ENCODE measurements at regions not wholly inside any gene's neighbourhood (a gene's known extent, or its start where the extent isn't known, plus 50 kb on each side); places are given as distances from the start of the nearest gene placed in this dataset.
A peak's percentile ranks its signal among the peaks of the same experiment; 100 is the strongest.

GRCh38 chr3:152516216-152516615 lies 247.5 kb downstream of the MBNL1 start:
- no peak for DNase-seq
- H3K36me3 ChIP-seq (replicated peaks; ENCODE audit: control insufficient read depth, insufficient read depth, low read length), result no peaks in the 10 kb centered on the region
- no peak overlapping the region for H3K4me3 ChIP-seq (ENCODE audit: insufficient read depth, low read depth, low read length)
- no peaks in the 10 kb centered on the region for H3K27me3 ChIP-seq (ENCODE audit: control insufficient read depth, insufficient read depth, low read length)

- H3K27me3 ChIP-seq (ENCODE audit: control insufficient read depth, insufficient read depth, low read length), result no peaks in the 10 kb centered on the region
- H3K4me3 ChIP-seq (ENCODE audit: insufficient read depth, low read depth, low read length), result no peak overlapping the region
- H3K36me3 ChIP-seq (replicated peaks; ENCODE audit: control insufficient read depth, insufficient read depth, low read length), result no peaks in the 10 kb centered on the region
- no peak for DNase-seq
Observed at GRCh38 chr3:152517502-152517901, 248.8 kb downstream of the MBNL1 start.

- no peaks in the 10 kb centered on the region for H3K36me3 ChIP-seq (replicated peaks; ENCODE audit: control insufficient read depth, insufficient read depth, low read length)
- H3K27me3 ChIP-seq (ENCODE audit: control insufficient read depth, insufficient read depth, low read length), result no peaks in the 10 kb centered on the region
- no peak for DNase-seq
- no peak overlapping the region for H3K4me3 ChIP-seq (ENCODE audit: insufficient read depth, low read depth, low read length)
Observed at GRCh38 chr3:152518346-152518745, 249.6 kb downstream of the MBNL1 start.

- no peak overlapping the region for H3K4me3 ChIP-seq (ENCODE audit: insufficient read depth, low read depth, low read length)
- no peaks in the 10 kb centered on the region for H3K27me3 ChIP-seq (ENCODE audit: control insufficient read depth, insufficient read depth, low read length)
- H3K36me3 ChIP-seq (replicated peaks; ENCODE audit: control insufficient read depth, insufficient read depth, low read length), result no peaks in the 10 kb centered on the region
- DNase-seq, result no peak
Observed at GRCh38 chr3:152519376-152519775, 250.6 kb downstream of the MBNL1 start.

GRCh38 chr3:152522036-152522435 lies 253.3 kb downstream of the MBNL1 start:
- Histone ChIP-seq H3K4me3 (ENCODE audit: insufficient read depth, low read depth, low read length) (no peak overlapping the region), H3K36me3 (replicated peaks; ENCODE audit: control insufficient read depth, insufficient read depth, low read length) (no peaks in the 10 kb centered on the region), H3K27me3 (ENCODE audit: control insufficient read depth, insufficient read depth, low read length) (no peaks in the 10 kb centered on the region)
- no peak for DNase-seq

GRCh38 chr3:152524198-152525140 lies 255.7 kb downstream of the MBNL1 start:
- H3K27me3 ChIP-seq (ENCODE audit: control insufficient read depth, insufficient read depth, low read length), result no peaks in the 10 kb centered on the region
- H3K4me3 ChIP-seq (ENCODE audit: insufficient read depth, low read depth, low read length), result no peak overlapping the region
- peak; percentile 12 for DNase-seq
- no peaks in the 10 kb centered on the region for H3K36me3 ChIP-seq (replicated peaks; ENCODE audit: control insufficient read depth, insufficient read depth, low read length)

- no peak for DNase-seq
- Histone ChIP-seq H3K4me3 (ENCODE audit: insufficient read depth, low read depth, low read length) (no peak overlapping the region), H3K36me3 (replicated peaks; ENCODE audit: control insufficient read depth, insufficient read depth, low read length) (no peaks in the 10 kb centered on the region), H3K27me3 (ENCODE audit: control insufficient read depth, insufficient read depth, low read length) (no peaks in the 10 kb centered on the region)
Observed at GRCh38 chr3:152531717-152532116, 263.0 kb downstream of the MBNL1 start.

GRCh38 chr3:152538518-152538917 lies 269.8 kb downstream of the MBNL1 start:
- Histone ChIP-seq H3K36me3 (replicated peaks; ENCODE audit: control insufficient read depth, insufficient read depth, low read length) (no peaks in the 10 kb centered on the region), H3K4me3 (ENCODE audit: insufficient read depth, low read depth, low read length) (no peak overlapping the region), H3K27me3 (ENCODE audit: control insufficient read depth, insufficient read depth, low read length) (no peaks in the 10 kb centered on the region)
- no peak for DNase-seq

GRCh38 chr3:152539191-152539764 lies 270.5 kb downstream of the MBNL1 start:
- no peak overlapping the region for H3K4me3 ChIP-seq (ENCODE audit: insufficient read depth, low read depth, low read length)
- peak; percentile 17 for DNase-seq

GRCh38 chr3:152540120-152540519 lies 271.4 kb downstream of the MBNL1 start:
- Histone ChIP-seq H3K4me3 (ENCODE audit: insufficient read depth, low read depth, low read length) (no peak overlapping the region), H3K27me3 (ENCODE audit: control insufficient read depth, insufficient read depth, low read length) (no peaks in the 10 kb centered on the region), H3K36me3 (replicated peaks; ENCODE audit: control insufficient read depth, insufficient read depth, low read length) (no peaks in the 10 kb centered on the region)
- no peak for DNase-seq

More at GRCh38 chr3:152539191-152539764, 270.5 kb downstream of the MBNL1 start:
- Histone ChIP-seq H3K36me3 (replicated peaks; ENCODE audit: control insufficient read depth, insufficient read depth, low read length) (no peaks in the 10 kb centered on the region), H3K27me3 (ENCODE audit: control insufficient read depth, insufficient read depth, low read length) (no peaks in the 10 kb centered on the region)

- no peaks in the 10 kb centered on the region for H3K36me3 ChIP-seq (replicated peaks; ENCODE audit: control insufficient read depth, insufficient read depth, low read length)
- no peak for DNase-seq
- no peaks in the 10 kb centered on the region for H3K27me3 ChIP-seq (ENCODE audit: control insufficient read depth, insufficient read depth, low read length)
- no peak overlapping the region for H3K4me3 ChIP-seq (ENCODE audit: insufficient read depth, low read depth, low read length)
Observed at GRCh38 chr3:152547153-152547552, 278.4 kb downstream of the MBNL1 start.

GRCh38 chr3:152549263-152549662 lies 280.5 kb downstream of the MBNL1 start:
- DNase-seq, result no peak
- no peaks in the 10 kb centered on the region for H3K36me3 ChIP-seq (replicated peaks; ENCODE audit: control insufficient read depth, insufficient read depth, low read length)
- H3K27me3 ChIP-seq (ENCODE audit: control insufficient read depth, insufficient read depth, low read length), result no peaks in the 10 kb centered on the region
- no peak overlapping the region for H3K4me3 ChIP-seq (ENCODE audit: insufficient read depth, low read depth, low read length)

GRCh38 chr3:152550284-152550683 lies 281.6 kb downstream of the MBNL1 start:
- Histone ChIP-seq H3K27me3 (ENCODE audit: control insufficient read depth, insufficient read depth, low read length) (no peaks in the 10 kb centered on the region), H3K36me3 (replicated peaks; ENCODE audit: control insufficient read depth, insufficient read depth, low read length) (no peaks in the 10 kb centered on the region), H3K4me3 (ENCODE audit: insufficient read depth, low read depth, low read length) (no peak overlapping the region)
- no peak for DNase-seq

- no peaks in the 10 kb centered on the region for H3K36me3 ChIP-seq (replicated peaks; ENCODE audit: control insufficient read depth, insufficient read depth, low read length)
- no peak overlapping the region for H3K4me3 ChIP-seq (ENCODE audit: insufficient read depth, low read depth, low read length)
- no peak for DNase-seq
- no peaks in the 10 kb centered on the region for H3K27me3 ChIP-seq (ENCODE audit: control insufficient read depth, insufficient read depth, low read length)
Observed at GRCh38 chr3:152554980-152555379, 280.0 kb upstream of the P2RY1 start.

- Histone ChIP-seq H3K4me3 (ENCODE audit: insufficient read depth, low read depth, low read length) (no peak overlapping the region), H3K27me3 (ENCODE audit: control insufficient read depth, insufficient read depth, low read length) (no peaks in the 10 kb centered on the region), H3K36me3 (replicated peaks; ENCODE audit: control insufficient read depth, insufficient read depth, low read length) (no peaks in the 10 kb centered on the region)
- no peak for DNase-seq
Observed at GRCh38 chr3:152555666-152556291, 279.2 kb upstream of the P2RY1 start.
